Sigmoid colon (tissue), 6 donors: ENCODE measurements at regions not wholly inside any gene's neighbourhood (a gene's known extent, or its start where the extent isn't known, plus 50 kb on each side); places are given as distances from the start of the nearest gene placed in this dataset.
"Not testable (repeated sequence)": the region's sequence is repeated elsewhere in the genome, so short reads cannot be mapped to it uniquely, and the experiment has no call there.

ENCODE experiments used
- DNase-seq: peaks from one replicate; pipeline ENCODE4 v3.0.0-alpha.2; 2019
- H3K27ac ChIP-seq, 4 donors: fragments of 200-600 bp; sonication (generic); one replicate each; pipeline ENCODE4 v1.5.1; 2016 to 2019; ENCODE audit warnings: mild to moderate bottlenecking in 1 of 4
- H3K27me3 ChIP-seq, 3 donors: fragments of 200-600 bp; sonication (generic); one replicate each; pipeline ENCODE4 v1.5.1; 2019; ENCODE audit warnings: mild to moderate bottlenecking in 1 of 3
- H3K36me3 ChIP-seq, 4 donors: fragments of 200-600 bp; sonication (generic); one replicate each; pipeline ENCODE4 v1.5.1; 2016 to 2019
- H3K4me1 ChIP-seq, 4 donors: fragments of 200-600 bp; sonication (generic); one replicate each; pipeline ENCODE4 v1.5.1; 2017 to 2019
- H3K4me3 ChIP-seq, 4 donors: fragments of 200-600 bp; sonication (generic); one replicate each; pipeline ENCODE4 v1.5.1; 2017 to 2019; ENCODE audit warnings: mild to moderate bottlenecking in 2 of 4, moderate library complexity in 1 of 4
- H3K9me3 ChIP-seq, 4 donors: fragments of 200-600 bp in 3 of 4; sonication (generic) in 3 of 4; one replicate each; pipeline versions ENCODE4 v1.5.1 to v1.6.1; 2013 to 2019
- EP300 ChIP-seq, 4 donors: sonication (generic); formaldehyde crosslinking; IDR thresholded peaks; one replicate each; pipeline ENCODE4 v1.6.1; 2017; ENCODE audit warnings: antibody characterized with exemption in 4 of 4
- POLR2A ChIP-seq, 2 donors: fragments of 450-650 bp; IDR thresholded peaks; one replicate each; pipeline ENCODE4 v1.6.1; 2016; ENCODE audit warnings: antibody characterized with exemption in 2 of 2, mild to moderate bottlenecking in 2 of 2, moderate library complexity in 2 of 2
- POLR2AphosphoS5 ChIP-seq, 4 donors: sonication (generic); formaldehyde crosslinking; IDR thresholded peaks; one replicate each; pipeline ENCODE4 v1.6.1; 2017; ENCODE audit warnings: antibody characterized with exemption in 4 of 4
- WGBS, 2 donors: extraction: QIAGEN DNeasy Blood & Tissue Kit; methylation state at CpG; one replicate each; pipeline ENCODE4 v1.1.7; 2013; 5-methylcytosine and 5-hydroxymethylcytosine counted together
- intact Hi-C: fragments of 100-400 bp; cut with DNase I; formaldehyde crosslinking; loops from one replicate; pipeline ENCODE4 v1.15.1; 2023
- TF ChIP-seq, protein P1 (sequence below), 4 experiments: fragments of 450-650 bp in 3 of 4; fragments of 200-600 bp in 1 of 4; IDR thresholded peaks; one replicate each; pipeline ENCODE4 v1.5.1; 2016 to 2019; ENCODE audit warnings: antibody characterized with exemption in 4 of 4, mild to moderate bottlenecking in 3 of 4, moderate library complexity in 2 of 4
- donor health status: healthy with polysubstance abuse.
- donor health status: healthy.

DNA sequence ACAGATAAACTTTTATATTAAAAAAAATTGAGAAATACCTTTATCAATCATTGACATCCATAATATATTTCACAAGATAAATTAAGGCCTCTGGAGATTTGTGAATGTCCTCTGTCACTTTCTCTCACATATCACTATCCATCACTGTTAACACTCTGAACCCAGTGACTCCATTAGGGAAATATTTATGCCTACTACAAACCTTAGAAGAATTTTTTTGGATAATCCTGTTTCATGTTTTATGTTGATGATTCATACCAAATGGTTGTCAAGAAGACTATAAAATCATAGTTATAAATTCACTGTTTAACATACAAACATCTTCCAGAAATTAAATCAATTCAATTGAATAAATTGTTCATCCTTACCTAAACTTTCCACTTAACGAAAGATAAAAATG lies 357.6 kb upstream of the CDH10 start:
- Histone ChIP-seq H3K27ac (no peak overlapping the region), H3K27me3 (no peaks in the 10 kb centered on the region), H3K4me1 (no peaks in the 10 kb centered on the region), H3K36me3 (no peaks in the 10 kb centered on the region), H3K4me3 (no peak overlapping the region), H3K9me3 (no peaks in the 10 kb centered on the region)
- intact Hi-C loops, result no loop called here
- WGBS, 2 donors, result 84% methylated on average over 1 of the region's 1 CpG
- no peak for DNase-seq
- TF ChIP-seq POLR2AphosphoS5 (IDR thresholded peaks at IDR 0.05) (no peak), POLR2A (IDR thresholded peaks at IDR 0.05) (no peak), EP300 (IDR thresholded peaks at IDR 0.05) (no peak)
- TF ChIP-seq, protein P1, sequence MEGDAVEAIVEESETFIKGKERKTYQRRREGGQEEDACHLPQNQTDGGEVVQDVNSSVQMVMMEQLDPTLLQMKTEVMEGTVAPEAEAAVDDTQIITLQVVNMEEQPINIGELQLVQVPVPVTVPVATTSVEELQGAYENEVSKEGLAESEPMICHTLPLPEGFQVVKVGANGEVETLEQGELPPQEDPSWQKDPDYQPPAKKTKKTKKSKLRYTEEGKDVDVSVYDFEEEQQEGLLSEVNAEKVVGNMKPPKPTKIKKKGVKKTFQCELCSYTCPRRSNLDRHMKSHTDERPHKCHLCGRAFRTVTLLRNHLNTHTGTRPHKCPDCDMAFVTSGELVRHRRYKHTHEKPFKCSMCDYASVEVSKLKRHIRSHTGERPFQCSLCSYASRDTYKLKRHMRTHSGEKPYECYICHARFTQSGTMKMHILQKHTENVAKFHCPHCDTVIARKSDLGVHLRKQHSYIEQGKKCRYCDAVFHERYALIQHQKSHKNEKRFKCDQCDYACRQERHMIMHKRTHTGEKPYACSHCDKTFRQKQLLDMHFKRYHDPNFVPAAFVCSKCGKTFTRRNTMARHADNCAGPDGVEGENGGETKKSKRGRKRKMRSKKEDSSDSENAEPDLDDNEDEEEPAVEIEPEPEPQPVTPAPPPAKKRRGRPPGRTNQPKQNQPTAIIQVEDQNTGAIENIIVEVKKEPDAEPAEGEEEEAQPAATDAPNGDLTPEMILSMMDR (IDR thresholded peaks at IDR 0.05), result no peak

DNA sequence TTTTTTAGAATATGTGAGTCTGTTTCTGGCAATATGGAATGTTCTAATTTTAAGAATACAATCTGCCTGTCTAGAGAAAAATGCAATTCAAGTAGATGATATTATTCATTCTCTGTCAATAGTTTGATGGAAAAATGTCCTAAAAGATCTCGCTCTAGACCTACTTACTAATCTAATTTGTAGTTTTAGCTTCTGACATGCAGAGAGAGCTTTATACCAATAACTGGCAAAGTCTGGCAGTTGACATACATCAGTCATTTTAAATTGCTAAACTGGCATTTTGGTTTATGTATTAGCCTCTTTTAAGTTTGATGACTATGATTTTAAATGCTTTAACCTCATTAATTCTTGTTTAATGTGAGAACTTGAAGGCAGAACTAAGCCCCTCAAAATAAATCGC lies 355.0 kb upstream of the CDH10 start:
- H3K4me3 ChIP-seq, result no peak overlapping the region
- no peak for DNase-seq
- no peaks in the 10 kb centered on the region for H3K36me3 ChIP-seq
- no peaks in the 10 kb centered on the region for H3K4me1 ChIP-seq
- TF ChIP-seq EP300 (IDR thresholded peaks at IDR 0.05) (no peak), POLR2A (IDR thresholded peaks at IDR 0.05) (no peak), POLR2AphosphoS5 (IDR thresholded peaks at IDR 0.05) (no peak)
- TF ChIP-seq, protein P1 (IDR thresholded peaks at IDR 0.05), result no peak
- no peaks in the 10 kb centered on the region for H3K9me3 ChIP-seq
- WGBS, 2 donors, result 71 to 88% methylated on average over 2 of the region's 2 CpGs
- intact Hi-C loops, result no loop called here
- no peaks in the 10 kb centered on the region for H3K27me3 ChIP-seq
- H3K27ac ChIP-seq, result no peak overlapping the region

DNA sequence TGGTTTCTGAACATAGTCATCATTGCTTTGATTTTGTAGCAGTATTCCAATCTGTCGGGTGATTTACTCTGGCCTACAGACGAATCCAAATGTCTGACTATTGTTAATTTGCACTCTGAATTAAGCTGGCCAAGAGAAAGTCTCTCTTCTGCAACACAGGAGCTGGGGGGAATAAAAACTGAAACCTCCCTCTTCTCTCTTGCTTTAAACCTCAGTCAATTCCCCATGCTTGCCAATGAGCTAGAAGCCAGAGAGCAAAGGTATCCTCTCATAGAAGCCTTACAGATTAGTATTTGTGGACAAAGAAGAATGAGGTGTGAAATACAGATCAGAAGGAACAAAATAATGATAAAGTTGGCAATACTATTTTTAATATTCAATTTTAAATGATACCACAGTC lies 353.9 kb upstream of the CDH10 start:
- intact Hi-C loops, result no loop called here
- H3K4me3 ChIP-seq, result no peak overlapping the region

DNA sequence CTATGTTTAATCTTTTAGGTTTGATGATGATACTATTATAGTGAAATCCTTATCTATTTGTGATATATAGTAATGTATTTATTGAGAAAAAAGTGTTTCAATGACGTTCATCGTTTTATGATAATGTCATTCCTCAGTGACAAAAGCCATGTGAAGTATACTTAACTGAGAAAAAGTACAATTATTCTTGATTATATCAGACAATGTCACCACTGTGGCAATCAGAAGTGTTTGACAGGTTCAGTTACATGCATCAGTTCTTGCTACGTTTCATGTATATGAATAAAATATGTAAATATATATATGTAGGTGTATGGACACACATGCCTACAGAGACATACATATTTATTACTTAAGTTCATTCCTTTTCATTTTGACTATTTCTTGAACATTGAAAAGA lies 341.5 kb upstream of the CDH10 start:
- Histone ChIP-seq H3K4me3 (no peak overlapping the region), H3K27ac (no peak overlapping the region), H3K27me3 (no peaks in the 10 kb centered on the region), H3K4me1 (no peaks in the 10 kb centered on the region), H3K9me3 (no peaks in the 10 kb centered on the region), H3K36me3 (no peaks in the 10 kb centered on the region)
- intact Hi-C loops, result no loop called here
- TF ChIP-seq POLR2AphosphoS5 (IDR thresholded peaks at IDR 0.05) (no peak), EP300 (IDR thresholded peaks at IDR 0.05) (no peak), POLR2A (IDR thresholded peaks at IDR 0.05) (no peak)
- TF ChIP-seq, protein P1 (IDR thresholded peaks at IDR 0.05), result no peak
- no peak for DNase-seq
- WGBS, 2 donors, result 89 to 91% methylated on average over 3 of the region's 3 CpGs

More for the DNA sequence above, 353.9 kb upstream of the CDH10 start:
- H3K9me3 ChIP-seq, result no peaks in the 10 kb centered on the region
- no peak for DNase-seq
- H3K36me3 ChIP-seq, result no peaks in the 10 kb centered on the region
- no peaks in the 10 kb centered on the region for H3K27me3 ChIP-seq
- TF ChIP-seq, protein P1 (IDR thresholded peaks at IDR 0.05), result no peak
- TF ChIP-seq POLR2A (IDR thresholded peaks at IDR 0.05) (no peak), EP300 (IDR thresholded peaks at IDR 0.05) (no peak), POLR2AphosphoS5 (IDR thresholded peaks at IDR 0.05) (no peak)
- WGBS, 2 donors, result 36 to 69% methylated on average over 2 of the region's 2 CpGs
- no peaks in the 10 kb centered on the region for H3K4me1 ChIP-seq
- H3K27ac ChIP-seq, result no peak overlapping the region

DNA sequence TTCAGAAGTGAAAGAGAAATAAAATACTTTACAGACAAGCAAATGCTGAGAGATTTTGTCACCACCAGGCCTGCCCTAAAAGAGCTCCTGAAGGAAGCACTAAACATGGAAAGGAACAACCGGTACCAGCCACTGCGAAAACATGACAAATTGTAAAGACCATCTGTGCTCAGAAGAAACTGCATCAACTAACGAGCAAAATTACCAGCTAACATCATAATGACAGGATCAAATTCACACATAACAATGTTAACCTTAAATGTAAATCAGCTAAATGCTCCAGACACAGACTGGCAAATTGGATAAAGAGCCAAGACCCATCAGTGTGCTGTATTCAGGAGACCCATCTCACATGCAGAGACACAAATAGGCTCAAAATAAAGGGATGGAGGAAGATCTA lies 333.8 kb upstream of the CDH10 start:
- DNase-seq, H3K4me1 ChIP-seq, H3K9me3 ChIP-seq, intact Hi-C loops, H3K27ac ChIP-seq, H3K27me3 ChIP-seq, H3K4me3 ChIP-seq, H3K36me3 ChIP-seq: not testable (repeated sequence)
- 74 to 86% methylated on average over 3 of the region's 3 CpGs for whole genome bisulfite sequencing, 2 donors
